22Rv1 (cell line): ENCODE measurements at regions not wholly inside any gene's neighbourhood (a gene's known extent, or its start where the extent isn't known, plus 50 kb on each side); places are given as distances from the start of the nearest gene placed in this dataset.

Source experiments
- H3K27ac ChIP-seq: fragments of 450-650 bp; 2 replicates; pipeline ENCODE4 v1.5.1; 2017
- CTCF ChIP-seq: fragments of 450-650 bp; IDR thresholded peaks from 2 replicates; pipeline ENCODE4 v1.5.1; 2017; ENCODE audit warnings: mild to moderate bottlenecking
- ZFX ChIP-seq: fragments of 450-650 bp; IDR thresholded peaks from 2 replicates; pipeline ENCODE4 v1.6.1; 2017; ENCODE audit warnings: antibody characterized with exemption, borderline replicate concordance

GRCh38 chr10:111944331-111944730, 239.2 kb downstream of the GPAM start:
- TF ChIP-seq CTCF = no peak
- TF ChIP-seq ZFX = no peak
- H3K27ac ChIP-seq = no peak overlapping the region

GRCh38 chr10:111953949-111954348, 229.6 kb downstream of the GPAM start:
- TF ChIP-seq ZFX = no peak
- no peak for TF ChIP-seq CTCF
- H3K27ac ChIP-seq = no peak overlapping the region

- no peak overlapping the region for H3K27ac ChIP-seq
- no peak for TF ChIP-seq CTCF
- no peak for TF ChIP-seq ZFX
Measured at GRCh38 chr10:111954386-111954785, 229.2 kb downstream of the GPAM start.

- H3K27ac ChIP-seq = no peak overlapping the region
- TF ChIP-seq ZFX (no peak), CTCF (no peak)
Measured at GRCh38 chr10:111956841-111957240, 226.7 kb downstream of the GPAM start.

- TF ChIP-seq ZFX = no peak
- no peak for TF ChIP-seq CTCF
- no peak overlapping the region for H3K27ac ChIP-seq
Measured at GRCh38 chr10:111962951-111963350, 220.6 kb downstream of the GPAM start.

- TF ChIP-seq CTCF (no peak), ZFX (no peak)
- no peak overlapping the region for H3K27ac ChIP-seq
Measured at GRCh38 chr10:111967116-111967515, 216.4 kb downstream of the GPAM start.

GRCh38 chr10:111967547-111967946, 216.0 kb downstream of the GPAM start:
- no peak overlapping the region for H3K27ac ChIP-seq
- TF ChIP-seq CTCF (no peak), ZFX (no peak)
